H9 (cell line): ENCODE measurements at regions not wholly inside any gene's neighbourhood (a gene's known extent, or its start where the extent isn't known, plus 50 kb on each side); places are given as distances from the start of the nearest gene placed in this dataset.

Experiments
- DNase-seq: peaks from one replicate; pipeline ENCODE4 v3.0.0-alpha.2; 2017
- H2AFZ ChIP-seq: one replicate; pipeline ENCODE4 v1.6.1; 2013; ENCODE audit warnings: mild to moderate bottlenecking, low read length, control low read depth, moderate library complexity
- H2AK5ac ChIP-seq: 2 replicates; pipeline ENCODE4 v1.6.1; 2013; ENCODE audit warnings: low read length, control low read depth, mixed read lengths; ENCODE audit not compliant: insufficient read length
- H2BK120ac ChIP-seq: one replicate; pipeline ENCODE4 v1.6.1; 2013; ENCODE audit warnings: low read depth, mild to moderate bottlenecking, low read length, control low read depth, inconsistent platforms; ENCODE audit not compliant: poor library complexity, severe bottlenecking
- H2BK12ac ChIP-seq: 2 replicates; pipeline ENCODE4 v1.6.1; 2013; ENCODE audit warnings: low read length, control low read depth, mixed read lengths, low read depth; ENCODE audit not compliant: insufficient read length
- H2BK15ac ChIP-seq: 2 replicates; pipeline ENCODE4 v1.6.1; 2013; ENCODE audit warnings: low read depth, low read length, control low read depth
- H2BK20ac ChIP-seq: one replicate; pipeline ENCODE4 v1.6.1; 2013; ENCODE audit warnings: low read depth, mild to moderate bottlenecking, low read length, control low read depth, inconsistent platforms; ENCODE audit not compliant: poor library complexity, severe bottlenecking
- H2BK5ac ChIP-seq: 2 replicates; pipeline ENCODE4 v1.6.1; 2013; ENCODE audit warnings: low read length, control low read depth, mixed read lengths; ENCODE audit not compliant: insufficient read length
- H3K14ac ChIP-seq: 2 replicates; pipeline ENCODE4 v1.6.1; 2013; ENCODE audit warnings: low read length, control low read depth; ENCODE audit not compliant: insufficient read depth
- H3K18ac ChIP-seq: 2 replicates; pipeline ENCODE4 v1.6.1; 2013; ENCODE audit warnings: low read depth, mild to moderate bottlenecking, mixed read lengths, low read length, control low read depth; ENCODE audit not compliant: insufficient read length
- H3K23ac ChIP-seq: 2 replicates; pipeline ENCODE4 v1.6.1; 2013; ENCODE audit warnings: low read length, control low read depth, mixed read lengths, low read depth; ENCODE audit not compliant: insufficient read length
- H3K23me2 ChIP-seq: 2 replicates; pipeline ENCODE4 v1.6.1; 2013; ENCODE audit warnings: low read depth, mild to moderate bottlenecking, mixed read lengths, low read length, control low read depth; ENCODE audit not compliant: insufficient read length, poor library complexity, severe bottlenecking
- H3K27ac ChIP-seq: 2 replicates; pipeline ENCODE4 v1.5.1; 2013; ENCODE audit warnings: low read length, control low read depth, mixed read lengths, low read depth; ENCODE audit not compliant: insufficient read length
- H3K27me3 ChIP-seq: 2 replicates; pipeline ENCODE4 v1.6.1; 2013; ENCODE audit warnings: low read length, control low read depth, inconsistent platforms; ENCODE audit not compliant: insufficient read depth
- H3K4ac ChIP-seq: 2 replicates; pipeline ENCODE4 v1.6.1; 2013; ENCODE audit warnings: low read depth, mild to moderate bottlenecking, control low read depth, inconsistent platforms, low read length, moderate library complexity
- H3K4me1 ChIP-seq: 2 replicates; pipeline ENCODE4 v1.6.1; 2013; ENCODE audit warnings: low read length, control low read depth, inconsistent platforms; ENCODE audit not compliant: insufficient read depth
- H3K4me2 ChIP-seq: 2 replicates; pipeline ENCODE4 v1.6.1; 2013; ENCODE audit warnings: low read length, control low read depth, mixed read lengths; ENCODE audit not compliant: insufficient read length, insufficient read depth
- H3K56ac ChIP-seq: 2 replicates; pipeline ENCODE4 v1.6.1; 2013; ENCODE audit warnings: low read depth, mild to moderate bottlenecking, mixed read lengths, low read length, control low read depth; ENCODE audit not compliant: insufficient read length
- H3K79me1 ChIP-seq: 2 replicates; pipeline ENCODE4 v1.6.1; 2013; ENCODE audit warnings: low read depth, mild to moderate bottlenecking, moderate library complexity, low read length, control low read depth, inconsistent platforms; ENCODE audit not compliant: insufficient read depth, poor library complexity, severe bottlenecking
- H3K79me2 ChIP-seq: 2 replicates; pipeline ENCODE4 v1.6.1; 2013; ENCODE audit warnings: low read length, control low read depth, inconsistent platforms; ENCODE audit not compliant: insufficient read depth
- H3K9ac ChIP-seq: 2 replicates; pipeline ENCODE4 v1.6.1; 2013; ENCODE audit warnings: low read length, control low read depth, mixed read lengths; ENCODE audit not compliant: insufficient read length; ENCODE audit errors: extremely low read depth
- H3K9me3 ChIP-seq: one replicate; pipeline ENCODE4 v1.6.1; 2013; ENCODE audit warnings: low read depth, low read length, inconsistent platforms; ENCODE audit not compliant: control insufficient read depth
- H3T11ph ChIP-seq: one replicate; pipeline ENCODE4 v1.6.1; 2013; ENCODE audit warnings: mild to moderate bottlenecking, low read length, control low read depth, inconsistent platforms
- H4K20me1 ChIP-seq: one replicate; pipeline ENCODE4 v1.6.1; 2013; ENCODE audit not compliant: control insufficient read depth, insufficient read length, insufficient read depth
- H4K5ac ChIP-seq: 2 replicates; pipeline ENCODE4 v1.6.1; 2013; ENCODE audit warnings: low read depth, mild to moderate bottlenecking, mixed read lengths, low read length, control low read depth; ENCODE audit not compliant: insufficient read length
- H4K8ac ChIP-seq: replicated peaks from 2 replicates; pipeline ENCODE4 v1.6.1; 2013; ENCODE audit warnings: low read length, control low read depth, mixed read lengths, low read depth; ENCODE audit not compliant: insufficient read length
- H4K91ac ChIP-seq: 2 replicates; pipeline ENCODE4 v1.6.1; 2013; ENCODE audit warnings: low read depth, mild to moderate bottlenecking, moderate library complexity, mixed read lengths, low read length, control low read depth; ENCODE audit not compliant: insufficient read length
- H3K27ac Mint-ChIP-seq, 3 experiments: 2 replicates in 2 of 3; 3 replicates in 1 of 3; pipeline ENCODE4 v1.8.0; 2020 to 2021; ENCODE audit warnings: mixed read lengths in 3 of 3, mild to moderate bottlenecking in 1 of 3, moderate library complexity in 1 of 3
- H3K27me3 Mint-ChIP-seq: 2 replicates; pipeline ENCODE4 v1.8.0; 2021; ENCODE audit warnings: low read depth, mild to moderate bottlenecking, moderate library complexity, mixed read lengths
- H3K36me3 Mint-ChIP-seq, 3 experiments: 2 replicates in 2 of 3; 3 replicates in 1 of 3; pipeline ENCODE4 v1.8.0; 2020 to 2021; ENCODE audit warnings: low read depth in 3 of 3, mixed read lengths in 3 of 3; ENCODE audit not compliant: insufficient read depth in 1 of 3
- H3K4me1 Mint-ChIP-seq, 2 experiments: 2 replicates each; pipeline ENCODE4 v1.8.0; 2020; ENCODE audit warnings: mixed read lengths in 2 of 2
- H3K4me3 Mint-ChIP-seq, 2 experiments: 2 replicates in 1 of 2; 3 replicates in 1 of 2; pipeline ENCODE4 v1.8.0; 2020 to 2021; ENCODE audit warnings: mild to moderate bottlenecking in 2 of 2, mixed read lengths in 2 of 2, moderate library complexity in 1 of 2
- H3K9me3 Mint-ChIP-seq, 2 experiments: 2 replicates in 1 of 2; 3 replicates in 1 of 2; pipeline ENCODE4 v1.8.0; 2020; ENCODE audit warnings: mild to moderate bottlenecking in 2 of 2, mixed read lengths in 2 of 2, moderate library complexity in 1 of 2
- WGBS: extraction: QIAGEN DNeasy Blood & Tissue Kit; methylation state at CpG from one replicate; pipeline ENCODE4 v1.1.7; 2013; ENCODE audit warnings: missing lambda C conversion rate, low lambda C conversion rate, mixed read lengths; ENCODE audit not compliant: insufficient read length; ENCODE audit errors: extremely low coverage; 5-methylcytosine and 5-hydroxymethylcytosine counted together
- TF ChIP-seq, protein P1 (sequence below): fragments of 200-600 bp; sonication (generic); conservative IDR thresholded peaks from 3 replicates; pipeline ENCODE4 v1.8.0; 2021; ENCODE audit warnings: antibody characterized with exemption, mild to moderate bottlenecking

DNA sequence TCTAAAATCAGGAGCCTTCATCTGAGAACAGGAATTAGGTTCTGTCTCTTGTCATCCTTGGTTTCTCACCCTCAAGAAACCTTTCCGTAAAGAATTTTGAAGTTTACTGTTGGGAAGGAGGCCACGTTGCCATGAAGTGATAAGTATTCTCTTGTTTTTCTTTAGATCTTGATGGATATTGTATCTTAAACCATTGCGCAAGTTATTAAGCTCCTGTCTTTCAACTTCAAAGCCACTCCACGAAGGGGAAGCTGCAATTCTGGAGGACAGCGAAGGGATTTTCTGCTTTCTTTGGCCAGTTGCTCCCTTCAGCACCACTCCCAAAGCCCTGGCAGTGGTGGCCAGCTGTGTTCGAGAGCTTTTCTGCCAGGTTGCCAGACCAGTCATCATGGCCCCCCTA lies 198.1 kb upstream of the EXOC2 start:
- no peaks in the 10 kb centered on the region for H3K4me1 ChIP-seq
- H3K4me3 Mint-ChIP-seq = no peak overlapping the region
- H2BK120ac ChIP-seq = no peak overlapping the region
- H4K8ac ChIP-seq = no peak overlapping the region
- TF ChIP-seq, protein P1, sequence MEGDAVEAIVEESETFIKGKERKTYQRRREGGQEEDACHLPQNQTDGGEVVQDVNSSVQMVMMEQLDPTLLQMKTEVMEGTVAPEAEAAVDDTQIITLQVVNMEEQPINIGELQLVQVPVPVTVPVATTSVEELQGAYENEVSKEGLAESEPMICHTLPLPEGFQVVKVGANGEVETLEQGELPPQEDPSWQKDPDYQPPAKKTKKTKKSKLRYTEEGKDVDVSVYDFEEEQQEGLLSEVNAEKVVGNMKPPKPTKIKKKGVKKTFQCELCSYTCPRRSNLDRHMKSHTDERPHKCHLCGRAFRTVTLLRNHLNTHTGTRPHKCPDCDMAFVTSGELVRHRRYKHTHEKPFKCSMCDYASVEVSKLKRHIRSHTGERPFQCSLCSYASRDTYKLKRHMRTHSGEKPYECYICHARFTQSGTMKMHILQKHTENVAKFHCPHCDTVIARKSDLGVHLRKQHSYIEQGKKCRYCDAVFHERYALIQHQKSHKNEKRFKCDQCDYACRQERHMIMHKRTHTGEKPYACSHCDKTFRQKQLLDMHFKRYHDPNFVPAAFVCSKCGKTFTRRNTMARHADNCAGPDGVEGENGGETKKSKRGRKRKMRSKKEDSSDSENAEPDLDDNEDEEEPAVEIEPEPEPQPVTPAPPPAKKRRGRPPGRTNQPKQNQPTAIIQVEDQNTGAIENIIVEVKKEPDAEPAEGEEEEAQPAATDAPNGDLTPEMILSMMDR = no peak
- no peak overlapping the region for H3K14ac ChIP-seq
- H4K20me1 ChIP-seq = no peaks in the 10 kb centered on the region
- H3K9ac ChIP-seq = no peak overlapping the region
- no peaks in the 10 kb centered on the region for H3K9me3 Mint-ChIP-seq
- no peak overlapping the region for H4K91ac ChIP-seq
- H3K36me3 Mint-ChIP-seq = no peaks in the 10 kb centered on the region
- H3K9me3 ChIP-seq = no peaks in the 10 kb centered on the region
- no peak overlapping the region for H3K56ac ChIP-seq
- no peak overlapping the region for H2BK15ac ChIP-seq
- H2AFZ ChIP-seq = no peak overlapping the region
- no peaks in the 10 kb centered on the region for H3K23me2 ChIP-seq
- no peaks in the 10 kb centered on the region; the same call in 1 of the 2 replicates for H3K27me3 Mint-ChIP-seq
- no peak overlapping the region for H2BK20ac ChIP-seq
- no peaks in the 10 kb centered on the region for H3K4me1 Mint-ChIP-seq
- no peaks in the 10 kb centered on the region for H3K79me1 ChIP-seq
- no peak overlapping the region for H4K5ac ChIP-seq
- no peak overlapping the region for H3K18ac ChIP-seq
- no peak overlapping the region for H3K4ac ChIP-seq
- H3K27me3 ChIP-seq = no peaks in the 10 kb centered on the region
- H2BK5ac ChIP-seq = no peak overlapping the region
- no peak overlapping the region for H3K27ac ChIP-seq
- WGBS = no CpG with 5 or more reads among the region's 6 CpGs
- no peak overlapping the region for H3T11ph ChIP-seq
- no peak overlapping the region for H3K4me2 ChIP-seq
- H3K27ac Mint-ChIP-seq = no peak overlapping the region
- no peak overlapping the region for H2AK5ac ChIP-seq
- H3K23ac ChIP-seq = no peak overlapping the region
- H2BK12ac ChIP-seq = no peak overlapping the region
- DNase-seq = no peak
- H3K79me2 ChIP-seq = no peaks in the 10 kb centered on the region
